HG02970 (cell line): ENCODE measurements at regions not wholly inside any gene's neighbourhood (a gene's known extent, or its start where the extent isn't known, plus 50 kb on each side); places are given as distances from the start of the nearest gene placed in this dataset.

Experiments
- ATAC-seq: cut with Tn5 transposase; IDR thresholded peaks from one replicate; pipeline ENCODE4 v1.9.1; 2021; ENCODE audit warnings: mild to moderate bottlenecking, moderate library complexity, moderate number of reproducible peaks; ENCODE audit not compliant: unreplicated experiment, low FRiP score

DNA sequence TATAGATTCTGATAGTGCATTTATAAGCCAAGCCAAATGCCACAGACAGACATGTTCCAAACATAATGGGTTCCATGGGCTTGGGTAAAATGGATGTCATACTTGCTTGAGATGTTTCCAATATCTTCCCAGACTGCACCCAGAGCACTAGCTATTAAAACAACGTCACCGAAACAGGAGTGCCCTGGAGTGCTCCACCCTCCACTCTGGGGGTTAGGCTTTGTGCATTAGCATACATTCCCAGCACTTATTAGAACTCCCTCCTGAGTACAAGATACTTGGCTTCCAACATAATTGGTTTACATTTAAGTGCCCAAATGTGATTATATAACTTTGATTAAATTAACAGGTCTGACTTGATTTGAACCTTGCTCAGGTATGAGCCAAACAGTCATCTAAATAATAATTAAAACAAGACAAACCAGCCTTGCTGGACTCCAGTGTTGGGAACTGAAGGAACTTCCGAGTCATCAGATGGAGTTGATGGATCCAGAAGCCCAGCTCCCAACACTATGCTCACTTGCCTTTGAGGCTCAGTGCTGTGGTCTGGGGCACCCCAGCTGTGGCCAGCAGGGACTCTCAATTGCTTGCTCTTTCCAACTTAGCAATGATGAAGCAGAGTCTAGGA is 60.5 kb upstream of the LGALSL start:
- no peak for ATAC-seq

DNA sequence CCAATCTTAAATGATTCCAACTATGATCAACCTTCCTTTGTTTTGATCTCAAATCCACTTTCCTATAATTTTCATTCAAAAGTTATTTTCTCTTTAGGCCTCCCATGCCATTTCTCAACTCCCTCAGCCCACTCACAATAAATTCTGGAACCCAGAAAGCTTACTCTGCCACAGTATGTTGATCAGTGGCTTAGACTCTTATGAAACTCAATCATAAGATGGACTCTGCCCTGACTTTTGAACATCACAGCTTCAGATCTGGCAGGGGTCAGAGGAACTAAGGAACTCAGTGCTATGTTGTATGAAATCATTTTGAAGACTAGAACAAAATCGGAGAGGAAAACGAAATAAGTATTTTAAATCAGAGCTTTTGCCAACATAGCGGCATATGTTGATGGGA is 59.8 kb upstream of the LGALSL start:
- no peak for ATAC-seq

- ATAC-seq = no peak
Observed at GRCh38 chr2:64396001-64396400, 58.0 kb upstream of the LGALSL start.

GRCh38 chr2:64396551-64396950 is 57.4 kb upstream of the LGALSL start:
- no peak for ATAC-seq

- no peak for ATAC-seq
Observed at GRCh38 chr2:64398516-64399129, 55.3 kb upstream of the LGALSL start.

GRCh38 chr2:64399521-64399920 is 54.4 kb upstream of the LGALSL start:
- ATAC-seq = no peak

DNA sequence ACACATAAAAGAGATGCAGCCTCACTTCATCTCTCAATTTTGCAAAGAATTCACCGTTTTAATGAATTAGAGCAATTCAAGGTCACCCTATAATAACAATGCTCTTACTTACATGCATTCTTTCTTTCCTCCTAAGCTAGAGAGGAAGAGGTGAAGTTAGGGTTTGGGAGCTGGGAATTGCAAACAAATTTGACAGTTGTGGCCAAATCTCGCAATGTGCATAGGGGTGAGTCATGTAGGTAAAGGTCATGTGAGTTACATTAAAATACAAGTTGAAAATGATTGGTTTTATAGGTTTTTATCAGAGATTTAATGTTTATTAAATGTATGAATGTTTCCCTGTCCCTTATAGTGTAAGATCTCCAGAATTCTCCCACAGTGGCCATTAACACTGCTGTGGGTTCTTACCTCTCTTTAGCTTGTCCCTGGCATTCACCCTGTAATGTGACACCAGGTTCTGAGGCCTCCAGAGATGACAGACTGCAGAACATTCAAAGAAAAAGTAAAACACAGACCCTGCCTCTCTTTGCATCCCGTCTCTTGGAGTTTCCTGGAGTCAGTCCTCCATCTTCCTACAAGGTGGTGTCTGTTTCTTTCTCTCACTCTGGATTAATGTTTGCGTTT is 53.7 kb upstream of the LGALSL start:
- no peak for ATAC-seq

- no peak for ATAC-seq
Observed at GRCh38 chr2:64400733-64401528, 53.0 kb upstream of the LGALSL start.

- ATAC-seq = no peak
Observed at GRCh38 chr2:64401529-64401880, 52.5 kb upstream of the LGALSL start.

- ATAC-seq = no peak
Observed at GRCh38 chr2:64402876-64403275, 51.1 kb upstream of the LGALSL start.

GRCh38 chr2:64403426-64403825 is 50.5 kb upstream of the LGALSL start:
- no peak for ATAC-seq

DNA sequence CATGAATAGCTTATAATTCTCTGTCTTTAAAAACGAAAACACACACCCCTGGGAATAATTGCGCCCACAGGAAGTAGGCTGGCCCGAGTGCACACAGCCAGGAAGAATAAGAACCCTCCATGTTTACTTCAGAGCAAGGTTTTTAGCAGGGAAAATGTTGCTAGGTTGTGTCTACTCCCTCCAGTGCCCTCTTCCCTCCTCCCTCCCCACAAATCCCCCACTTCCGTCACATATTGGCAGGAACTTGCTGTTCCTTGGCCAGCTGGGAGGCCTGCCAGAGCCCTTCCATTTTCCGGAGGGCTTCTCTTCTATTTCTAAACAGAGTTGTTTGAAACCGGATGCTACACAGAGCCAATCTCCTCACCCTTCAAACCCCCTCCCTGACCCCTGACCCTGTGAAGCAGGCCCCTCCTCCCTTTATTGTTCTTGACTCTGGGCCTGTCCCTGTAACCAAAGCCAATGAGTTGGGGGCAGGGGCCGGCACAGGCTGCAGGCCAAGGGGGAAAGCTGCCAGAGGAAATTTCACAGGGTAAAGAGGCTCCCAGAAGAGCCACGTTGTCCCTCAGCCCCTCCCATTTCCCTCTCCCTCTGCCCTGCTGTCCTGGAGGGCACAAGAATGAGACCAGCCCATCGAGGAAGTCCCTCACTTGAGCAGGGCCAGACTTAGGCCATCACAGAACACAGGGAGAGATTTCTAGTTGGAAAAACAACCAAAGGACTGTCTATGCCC is 49.8 kb upstream of the LGALSL start:
- ATAC-seq = no peak
